Gastroesophageal sphincter (tissue), 3 donors: ENCODE measurements at regions not wholly inside any gene's neighbourhood (a gene's known extent, or its start where the extent isn't known, plus 50 kb on each side); places are given as distances from the start of the nearest gene placed in this dataset.

ENCODE experiments used
- CTCF ChIP-seq, 4 experiments: fragments of 200-600 bp in 2 of 4; fragments of 450-650 bp in 2 of 4; sonication (generic) in 1 of 4; IDR thresholded peaks; one replicate each; pipeline ENCODE4 v1.5.1; 2017 to 2019; ENCODE audit warnings: antibody characterized with exemption in 4 of 4, mild to moderate bottlenecking in 2 of 4, moderate library complexity in 2 of 4
- EP300 ChIP-seq: sonication (generic); formaldehyde crosslinking; IDR thresholded peaks from one replicate; pipeline ENCODE4 v1.6.1; 2017; ENCODE audit warnings: antibody characterized with exemption, mild to moderate bottlenecking
- POLR2A ChIP-seq, 2 donors: fragments of 450-650 bp; IDR thresholded peaks; one replicate each; pipeline ENCODE4 v1.6.1; 2017; ENCODE audit warnings: antibody characterized with exemption in 2 of 2, mild to moderate bottlenecking in 2 of 2, moderate library complexity in 1 of 2

GRCh38 chr12:115210533-115211252 lies 526.7 kb upstream of the TBX3 start:
- TF ChIP-seq EP300, result no peak
- TF ChIP-seq CTCF (IDR thresholded peaks at IDR 0.05), result no peak
- no peak for TF ChIP-seq POLR2A (IDR thresholded peaks at IDR 0.05)
